ENCODE measurements at regions not wholly inside any gene's neighbourhood (a gene's known extent, or its start where the extent isn't known, plus 50 kb on each side); places are given as distances from the start of the nearest gene placed in this dataset.

GRCh38 chr7:119438315-119438714 is 834.7 kb upstream of the KCND2 start:
- Histone ChIP-seq H3K9me3 (ENCODE audit: control insufficient read depth, low read length) (no peaks in the 10 kb centered on the region), H3K4me3 (ENCODE audit: insufficient read depth in 1 of 2, low read depth in 1 of 2, low read length in 2 of 2) (no peak overlapping the region), H4K91ac (ENCODE audit: low read length) (no peak overlapping the region), H4K8ac (ENCODE audit: low read length) (no peak overlapping the region), H3K4ac (ENCODE audit: low read depth in 1 of 2, low read length in 2 of 2) (no peak overlapping the region), H3K27ac (ENCODE audit: low read length, poor library complexity, severe bottlenecking) (no peak overlapping the region), H3K18ac (ENCODE audit: low read depth in 1 of 2, low read length in 2 of 2) (no peak overlapping the region), H3K4me2 (ENCODE audit: low read length, poor library complexity, severe bottlenecking) (no peak overlapping the region), H3K27me3 (ENCODE audit: control insufficient read depth in 1 of 2, insufficient read depth in 1 of 2, low read length in 2 of 2) (no peaks in the 10 kb centered on the region), H3K36me3 (ENCODE audit: control insufficient read depth in 1 of 2, insufficient read depth in 2 of 2, low read depth in 1 of 2, low read length in 2 of 2) (no peaks in the 10 kb centered on the region), H3K4me1 (ENCODE audit: control insufficient read depth, insufficient read depth, low read depth, low read length) (no peaks in the 10 kb centered on the region), H3K23ac (ENCODE audit: low read length in 2 of 2) (no peak overlapping the region), H2BK15ac (ENCODE audit: low read depth, poor library complexity, severe bottlenecking) (no peak overlapping the region), H2AFZ (ENCODE audit: low read depth, low read length) (no peak overlapping the region), H2BK5ac (ENCODE audit: low read depth, low read length, poor library complexity, severe bottlenecking) (no peak overlapping the region), H3K14ac (ENCODE audit: low read length in 2 of 2) (no peak overlapping the region), H2BK12ac (ENCODE audit: low read length in 2 of 2) (no peak overlapping the region), H2AK5ac (ENCODE audit: low read length, severe bottlenecking) (no peak overlapping the region), H2BK120ac (ENCODE audit: low read depth, low read length) (no peak overlapping the region), H3K9ac (ENCODE audit: low read length) (no peak overlapping the region), H3K79me1 (replicated peaks; ENCODE audit: low read length, poor library complexity, severe bottlenecking) (no peaks in the 10 kb centered on the region)
- WGBS, result 19% methylated on average over 1 of the region's 1 CpG
- no peak for DNase-seq

- Histone ChIP-seq H3K4me1 (ENCODE audit: control insufficient read depth, insufficient read depth, low read depth, low read length) (no peaks in the 10 kb centered on the region), H3K79me1 (replicated peaks; ENCODE audit: low read length, poor library complexity, severe bottlenecking) (no peaks in the 10 kb centered on the region), H3K4ac (ENCODE audit: low read depth in 1 of 2, low read length in 2 of 2) (no peak overlapping the region), H3K14ac (ENCODE audit: low read length in 2 of 2) (no peak overlapping the region), H3K23ac (ENCODE audit: low read length in 2 of 2) (no peak overlapping the region), H2BK5ac (ENCODE audit: low read depth, low read length, poor library complexity, severe bottlenecking) (no peak overlapping the region), H3K9ac (ENCODE audit: low read length) (no peak overlapping the region), H2AK5ac (ENCODE audit: low read length, severe bottlenecking) (no peak overlapping the region), H3K9me3 (ENCODE audit: control insufficient read depth, low read length) (no peaks in the 10 kb centered on the region), H2BK120ac (ENCODE audit: low read depth, low read length) (no peak overlapping the region), H2BK12ac (ENCODE audit: low read length in 2 of 2) (no peak overlapping the region), H3K27me3 (ENCODE audit: control insufficient read depth in 1 of 2, insufficient read depth in 1 of 2, low read length in 2 of 2) (no peaks in the 10 kb centered on the region), H4K91ac (ENCODE audit: low read length) (no peak overlapping the region), H2AFZ (ENCODE audit: low read depth, low read length) (no peak overlapping the region), H2BK15ac (ENCODE audit: low read depth, poor library complexity, severe bottlenecking) (no peak overlapping the region), H3K36me3 (ENCODE audit: control insufficient read depth in 1 of 2, insufficient read depth in 2 of 2, low read depth in 1 of 2, low read length in 2 of 2) (no peaks in the 10 kb centered on the region), H3K27ac (ENCODE audit: low read length, poor library complexity, severe bottlenecking) (no peak overlapping the region), H3K4me3 (ENCODE audit: insufficient read depth in 1 of 2, low read depth in 1 of 2, low read length in 2 of 2) (no peak overlapping the region), H4K8ac (ENCODE audit: low read length) (no peak overlapping the region), H3K18ac (ENCODE audit: low read depth in 1 of 2, low read length in 2 of 2) (no peak overlapping the region), H3K4me2 (ENCODE audit: low read length, poor library complexity, severe bottlenecking) (no peak overlapping the region)
- 93% methylated on average over 4 of the region's 4 CpGs for WGBS
- no peak for DNase-seq
These were observed 833.8 kb upstream of the KCND2 start for GRCh38 chr7:119439192-119439591.

DNA sequence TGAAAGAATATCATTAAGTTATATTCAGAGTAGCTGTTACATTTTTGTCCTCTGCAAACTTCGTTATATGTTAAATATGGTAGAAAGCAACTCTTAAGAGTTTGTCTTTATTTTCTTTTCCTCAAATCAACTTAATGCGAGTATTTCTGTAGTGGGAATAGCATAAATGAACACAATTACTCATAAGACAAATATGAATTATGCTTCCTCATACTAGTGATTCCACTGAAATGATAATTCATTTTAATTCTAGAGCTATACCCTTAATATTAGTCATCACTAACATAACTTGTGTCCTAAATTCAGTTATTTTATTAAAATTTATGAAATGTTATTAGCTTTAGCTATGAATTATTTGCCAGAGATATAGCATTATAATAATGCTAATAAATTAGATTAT is 820.6 kb upstream of the KCND2 start:
- Histone ChIP-seq H3K4me1 (ENCODE audit: control insufficient read depth, insufficient read depth, low read depth, low read length) (no peaks in the 10 kb centered on the region), H3K27ac (ENCODE audit: low read length, poor library complexity, severe bottlenecking) (no peak overlapping the region), H2BK120ac (ENCODE audit: low read depth, low read length) (no peak overlapping the region), H3K4me3 (ENCODE audit: insufficient read depth in 1 of 2, low read depth in 1 of 2, low read length in 2 of 2) (no peak overlapping the region), H2BK12ac (ENCODE audit: low read length in 2 of 2) (no peak overlapping the region), H2AFZ (ENCODE audit: low read depth, low read length) (no peak overlapping the region), H3K23ac (ENCODE audit: low read length in 2 of 2) (no peak overlapping the region), H3K79me1 (replicated peaks; ENCODE audit: low read length, poor library complexity, severe bottlenecking) (no peaks in the 10 kb centered on the region), H3K36me3 (ENCODE audit: control insufficient read depth in 1 of 2, insufficient read depth in 2 of 2, low read depth in 1 of 2, low read length in 2 of 2) (no peaks in the 10 kb centered on the region), H2AK5ac (ENCODE audit: low read length, severe bottlenecking) (no peak overlapping the region), H3K18ac (ENCODE audit: low read depth in 1 of 2, low read length in 2 of 2) (no peak overlapping the region), H3K4me2 (ENCODE audit: low read length, poor library complexity, severe bottlenecking) (no peak overlapping the region), H4K8ac (ENCODE audit: low read length) (no peak overlapping the region), H3K9me3 (ENCODE audit: control insufficient read depth, low read length) (no peaks in the 10 kb centered on the region), H3K9ac (ENCODE audit: low read length) (no peak overlapping the region), H2BK5ac (ENCODE audit: low read depth, low read length, poor library complexity, severe bottlenecking) (no peak overlapping the region), H3K4ac (ENCODE audit: low read depth in 1 of 2, low read length in 2 of 2) (no peak overlapping the region), H3K14ac (ENCODE audit: low read length in 2 of 2) (no peak overlapping the region), H4K91ac (ENCODE audit: low read length) (no peak overlapping the region), H3K27me3 (ENCODE audit: control insufficient read depth in 1 of 2, insufficient read depth in 1 of 2, low read length in 2 of 2) (no peaks in the 10 kb centered on the region), H2BK15ac (ENCODE audit: low read depth, poor library complexity, severe bottlenecking) (no peak overlapping the region)
- no peak for DNase-seq
- WGBS, result no CpG with 5 or more reads among the region's 2 CpGs

GRCh38 chr7:119465798-119466305 is 807.1 kb upstream of the KCND2 start:
- Histone ChIP-seq H3K36me3 (ENCODE audit: control insufficient read depth in 1 of 2, insufficient read depth in 2 of 2, low read depth in 1 of 2, low read length in 2 of 2) (no peaks in the 10 kb centered on the region), H3K9me3 (ENCODE audit: control insufficient read depth, low read length) (no peaks in the 10 kb centered on the region), H2BK12ac (ENCODE audit: low read length in 2 of 2) (no peak overlapping the region), H3K23ac (ENCODE audit: low read length in 2 of 2) (no peak overlapping the region), H3K79me1 (replicated peaks; ENCODE audit: low read length, poor library complexity, severe bottlenecking) (no peaks in the 10 kb centered on the region), H2BK15ac (ENCODE audit: low read depth, poor library complexity, severe bottlenecking) (no peak overlapping the region), H3K4me2 (ENCODE audit: low read length, poor library complexity, severe bottlenecking) (no peak overlapping the region), H3K14ac (ENCODE audit: low read length in 2 of 2) (no peak overlapping the region), H3K18ac (ENCODE audit: low read depth in 1 of 2, low read length in 2 of 2) (no peak overlapping the region), H2BK120ac (ENCODE audit: low read depth, low read length) (no peak overlapping the region), H2BK5ac (ENCODE audit: low read depth, low read length, poor library complexity, severe bottlenecking) (no peak overlapping the region), H2AFZ (ENCODE audit: low read depth, low read length) (no peak overlapping the region), H3K27me3 (ENCODE audit: control insufficient read depth in 1 of 2, insufficient read depth in 1 of 2, low read length in 2 of 2) (no peaks in the 10 kb centered on the region), H3K4me1 (ENCODE audit: control insufficient read depth, insufficient read depth, low read depth, low read length) (no peaks in the 10 kb centered on the region), H3K4ac (ENCODE audit: low read depth in 1 of 2, low read length in 2 of 2) (no peak overlapping the region), H3K9ac (ENCODE audit: low read length) (no peak overlapping the region), H4K8ac (ENCODE audit: low read length) (no peak overlapping the region), H2AK5ac (ENCODE audit: low read length, severe bottlenecking) (no peak overlapping the region), H3K4me3 (ENCODE audit: insufficient read depth in 1 of 2, low read depth in 1 of 2, low read length in 2 of 2) (no peak overlapping the region), H3K27ac (ENCODE audit: low read length, poor library complexity, severe bottlenecking) (no peak overlapping the region), H4K91ac (ENCODE audit: low read length) (no peak overlapping the region)
- WGBS, result no CpG with 5 or more reads among the region's 1 CpG
- no peak for DNase-seq

Measured in mesenchymal stem cell (in vitro differentiated cells and primary cell).